Activated CD4-positive, alpha-beta T cell treated with anti-CD3 and anti-CD28 coated beads, Interleukin-2, amount 50 U/mL, for 24 hours (primary cell): ENCODE measurements at regions not wholly inside any gene's neighbourhood (a gene's known extent, or its start where the extent isn't known, plus 50 kb on each side); places are given as distances from the start of the nearest gene placed in this dataset.
A peak's percentile ranks its signal among the peaks of the same experiment; 100 is the strongest.

Experiments used
- DNase-seq, 2 donors: peaks; one replicate each; pipeline ENCODE4 v3.0.0-alpha.2; 2020; ENCODE audit warnings: low read depth in 1 of 2, low spot score in 1 of 2

DNA sequence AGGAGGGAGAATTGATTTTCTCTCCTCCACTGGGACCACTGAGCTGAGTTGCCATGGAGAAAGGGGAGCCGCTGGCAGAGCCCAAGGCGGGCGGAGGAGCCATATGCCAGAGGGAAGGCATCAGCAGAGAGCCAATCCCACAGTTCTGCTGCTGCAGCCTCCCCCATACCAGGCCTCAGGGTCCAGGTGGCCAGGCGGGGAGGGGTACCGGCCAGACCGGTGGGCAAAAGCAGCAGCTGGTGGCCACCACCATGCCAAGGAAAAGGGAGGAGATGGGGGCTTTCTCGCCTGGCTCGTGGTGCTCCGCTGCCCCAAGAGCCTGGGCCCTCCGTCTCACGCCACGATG, 72.8 kb downstream of the PITPNM2 start:
- no peak for DNase-seq

GRCh38 chr12:123077298-123078119, 73.4 kb downstream of the PITPNM2 start:
- DNase-seq, result no peak

DNA sequence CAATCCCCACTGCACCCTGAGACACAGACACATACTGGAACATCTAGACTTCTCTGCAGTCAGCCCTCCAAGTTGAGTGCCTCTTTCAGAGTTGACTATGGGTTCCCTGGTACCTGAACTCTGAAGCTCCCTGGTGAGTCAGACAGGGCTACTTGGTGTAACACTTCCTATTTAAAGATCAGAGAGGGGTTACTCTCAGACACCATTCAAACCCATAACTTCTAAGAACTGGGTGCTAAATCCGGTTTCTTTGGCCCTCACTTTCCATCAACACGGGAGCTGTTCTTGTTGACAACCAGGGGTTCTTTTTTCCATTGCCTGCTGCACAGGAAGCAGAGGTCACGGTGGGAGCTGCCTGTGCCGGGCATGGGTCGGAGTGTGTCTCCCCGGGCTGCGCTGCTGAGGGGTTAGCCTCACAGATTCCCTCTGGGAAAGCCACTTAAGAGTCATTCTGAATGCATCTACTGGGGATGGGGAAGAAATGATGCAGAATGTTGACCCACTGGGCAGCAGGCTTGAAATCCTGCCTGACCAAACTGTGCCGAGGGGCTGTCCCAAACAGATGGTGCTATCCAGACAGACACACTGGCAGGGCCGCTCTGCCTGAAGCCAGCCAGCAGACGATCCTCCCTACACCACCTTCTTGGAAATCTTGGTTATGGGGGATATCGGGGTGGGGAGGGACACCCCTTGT, 74.1 kb downstream of the PITPNM2 start:
- DNase-seq, result peak; percentile 8 to 68

GRCh38 chr12:123075646-123076171, 75.2 kb downstream of the PITPNM2 start:
- DNase-seq, result peak; percentile 50 to 80

GRCh38 chr12:123075087-123075645, 75.7 kb downstream of the PITPNM2 start:
- DNase-seq, result no peak

GRCh38 chr12:123073962-123074801, 76.7 kb downstream of the PITPNM2 start:
- no peak for DNase-seq

DNA sequence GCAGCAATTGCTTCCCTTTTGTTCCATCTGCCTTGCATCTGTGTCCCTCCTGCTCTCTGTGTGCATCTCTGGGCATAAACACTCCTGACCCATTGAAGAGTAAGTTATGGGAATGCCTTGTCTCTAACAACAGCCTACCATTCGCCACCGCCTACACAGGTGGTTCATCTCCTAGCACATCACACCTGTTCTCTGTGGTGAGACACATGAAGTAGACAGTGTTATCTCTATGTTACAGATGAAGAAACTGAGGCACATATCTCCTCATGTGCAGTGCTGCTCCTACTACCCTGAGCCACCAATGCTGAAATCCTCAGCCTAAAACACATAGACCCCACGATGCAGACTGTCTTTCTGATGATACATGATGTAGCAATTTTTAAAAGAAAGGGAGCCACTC, 77.6 kb downstream of the PITPNM2 start:
- no peak for DNase-seq

- DNase-seq, result no peak
Measured at GRCh38 chr12:123071857-123072256, 79.0 kb downstream of the PITPNM2 start.

DNA sequence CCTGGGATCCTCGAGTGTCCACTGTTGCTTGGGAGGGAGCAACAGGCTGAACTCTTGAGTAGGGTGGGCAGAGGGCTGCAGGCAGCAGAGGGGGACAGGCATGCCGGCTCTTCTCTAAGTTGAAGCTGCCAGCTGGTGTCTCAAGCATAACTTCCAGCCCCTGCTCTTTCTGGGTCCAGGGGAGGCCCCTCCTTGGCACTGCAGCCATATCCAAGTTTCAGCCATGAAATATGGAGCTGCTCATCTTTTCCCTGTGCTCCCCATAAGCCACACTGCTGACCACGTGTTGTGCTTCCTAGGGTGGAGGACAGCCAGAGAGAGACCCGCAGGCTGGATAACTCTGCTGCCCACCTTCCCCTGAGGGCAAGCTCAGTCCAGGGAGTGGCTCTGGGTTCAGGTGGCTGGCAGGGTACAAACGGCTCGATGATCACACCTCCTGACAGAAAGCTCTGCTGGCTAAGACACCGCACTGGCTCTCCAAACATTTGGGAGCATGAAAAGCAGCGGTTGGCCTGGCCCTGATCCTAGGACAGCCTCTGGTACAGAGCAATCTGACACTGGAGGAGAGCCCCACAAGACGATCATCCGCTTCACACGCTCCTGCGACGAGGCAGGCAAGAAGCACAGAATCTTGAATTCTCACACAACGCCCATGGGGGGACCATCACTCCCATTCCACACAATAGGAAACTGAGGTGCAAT, 79.6 kb downstream of the PITPNM2 start:
- DNase-seq, result no peak

GRCh38 chr12:123070267-123071081, 80.4 kb downstream of the PITPNM2 start:
- DNase-seq, result no peak

DNA sequence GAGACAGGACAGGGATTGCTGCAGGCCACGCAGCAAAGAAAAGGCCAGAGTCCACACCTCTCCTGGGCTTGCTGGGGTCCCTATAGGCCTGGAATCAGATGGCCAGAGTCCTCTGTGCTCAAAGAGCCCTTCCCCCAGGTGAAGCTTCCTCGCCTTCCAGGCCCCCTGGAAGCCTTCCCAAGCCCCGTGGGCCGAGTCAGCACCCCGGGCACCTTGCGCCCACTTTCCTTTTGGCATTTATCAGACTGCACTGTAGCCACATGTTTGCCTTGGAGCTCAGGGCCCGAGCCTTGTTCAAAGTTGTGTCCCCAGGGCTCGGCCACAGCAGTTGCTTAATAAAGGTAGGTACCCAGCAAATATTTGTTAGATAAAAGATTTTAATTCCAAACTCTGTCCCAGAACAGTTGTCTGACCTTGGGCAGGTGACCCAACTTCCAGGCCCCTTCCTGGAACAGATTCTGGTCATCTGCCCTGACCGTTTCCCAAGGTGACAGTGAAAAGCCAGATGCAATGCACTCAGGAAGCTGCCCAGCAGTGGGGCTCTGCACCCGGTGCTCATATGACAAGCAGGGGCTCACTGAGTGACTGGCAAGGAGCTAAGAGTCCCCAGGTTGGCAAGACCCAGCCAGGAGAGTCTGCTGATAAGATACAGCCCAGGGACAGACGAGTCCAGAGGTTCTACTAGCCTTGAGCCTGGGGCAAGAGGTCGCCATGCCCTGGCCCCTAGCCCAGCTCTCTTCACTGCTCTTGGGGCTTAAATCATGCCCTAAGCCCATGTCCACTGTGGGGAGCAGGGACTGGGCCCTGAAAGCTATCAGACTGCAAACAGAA, 81.2 kb downstream of the PITPNM2 start:
- DNase-seq, result no peak

GRCh38 chr12:123067654-123068053, 83.2 kb downstream of the PITPNM2 start:
- no peak for DNase-seq

- no peak for DNase-seq
Measured at GRCh38 chr12:123066384-123066710, 84.5 kb downstream of the PITPNM2 start.

DNA sequence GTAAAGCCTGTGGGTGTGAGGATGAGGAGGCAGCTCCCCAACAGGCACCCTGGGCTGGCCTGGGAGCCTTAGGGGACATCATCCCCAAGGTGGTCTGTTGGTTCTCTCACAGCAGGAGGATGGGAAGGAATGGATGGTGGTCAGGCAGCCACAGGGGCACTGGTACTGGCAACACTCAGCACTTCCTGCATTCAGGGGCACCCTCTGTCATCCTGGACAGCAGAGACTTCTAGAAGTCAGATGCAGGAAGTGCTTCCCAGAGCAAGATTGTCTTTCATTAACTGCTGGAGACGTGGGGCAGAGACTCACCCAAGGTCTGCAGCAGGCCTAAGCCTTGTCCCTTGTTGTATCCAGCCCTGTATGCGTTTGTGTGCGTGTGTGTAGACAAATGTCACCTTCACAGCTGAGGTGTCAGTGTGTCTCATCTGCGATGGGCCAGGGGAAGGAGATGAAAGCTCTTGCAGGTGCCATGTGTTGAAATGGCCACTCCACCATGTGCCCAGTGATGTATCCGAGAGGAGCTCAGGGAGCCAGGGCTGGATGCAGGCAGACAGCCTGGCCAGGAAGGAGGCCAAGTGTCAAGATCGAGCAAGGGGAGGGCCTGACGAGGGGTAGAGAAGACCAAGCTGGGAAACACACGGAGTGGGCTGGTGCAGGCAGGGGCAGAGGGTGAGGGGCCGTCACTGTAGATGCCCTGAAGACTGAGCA, 85.1 kb downstream of the PITPNM2 start:
- no peak for DNase-seq

GRCh38 chr12:123064885-123065619, 84.6 kb downstream of the ARL6IP4 start:
- DNase-seq, result no peak

DNA sequence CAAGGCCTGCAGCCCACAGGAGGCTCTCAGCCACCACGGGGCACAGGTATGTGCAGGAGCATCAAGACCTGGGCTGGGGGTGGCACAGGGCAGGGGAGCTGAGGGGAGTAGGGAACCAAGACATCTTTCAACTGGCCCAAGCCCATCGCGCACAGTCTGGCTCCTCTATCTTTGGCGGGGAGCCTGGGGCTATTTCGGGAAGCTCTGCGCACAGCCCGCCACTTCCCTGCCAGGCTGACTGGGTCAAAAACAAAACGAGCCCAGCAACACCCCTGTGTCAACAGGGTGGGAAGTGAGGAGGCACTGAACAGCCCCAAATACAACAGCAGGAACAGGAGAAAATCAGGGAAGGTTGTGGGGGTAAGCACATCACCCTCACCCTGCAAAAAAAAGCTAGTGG, 83.9 kb downstream of the ARL6IP4 start:
- no peak for DNase-seq

DNA sequence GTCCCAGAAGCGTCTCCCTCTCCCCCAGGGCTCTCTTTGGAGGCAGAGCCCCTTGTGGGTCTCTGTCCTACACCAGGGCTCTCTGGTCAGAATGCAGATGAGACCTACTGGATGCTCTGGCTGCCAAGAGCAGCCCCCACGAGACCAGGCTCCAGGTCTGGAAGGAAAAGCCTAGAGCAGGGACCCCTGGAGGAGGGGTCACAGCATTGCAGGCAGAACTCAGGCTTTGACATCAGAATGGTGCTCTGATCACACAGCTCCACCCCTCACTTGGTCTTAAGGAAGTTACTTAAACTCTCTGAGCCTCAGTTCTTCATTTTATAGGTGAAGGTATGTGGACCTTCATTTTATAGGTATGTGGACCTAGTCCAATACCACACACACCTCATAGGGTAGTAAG, 83.1 kb downstream of the ARL6IP4 start:
- no peak for DNase-seq
